GM12891 (cell line): ENCODE measurements at regions not wholly inside any gene's neighbourhood (a gene's known extent, or its start where the extent isn't known, plus 50 kb on each side); places are given as distances from the start of the nearest gene placed in this dataset.

Source experiments
- DNase-seq: peaks from one replicate; pipeline ENCODE4 v3.0.0; 2011; ENCODE audit warnings: low spot score; ENCODE audit not compliant: insufficient read length
- FAIRE-seq: peaks from 2 replicates; lab custom pipeline; 2011; peaks lifted over from hg19 to GRCh38; lab: Jason Lieb, UNC
- PAX5 ChIP-seq: IDR thresholded peaks from 2 replicates; pipeline ENCODE4 v1.6.1; 2011; ENCODE audit warnings: low read length, moderate library complexity, mild to moderate bottlenecking; ENCODE audit not compliant: insufficient read depth, severe bottlenecking
- POLR2A ChIP-seq: IDR thresholded peaks from 2 replicates; pipeline ENCODE4 v1.6.1; 2011; ENCODE audit warnings: low read depth, low read length, control low read depth
- POLR2AphosphoS5 ChIP-seq: IDR thresholded peaks from 2 replicates; pipeline ENCODE4 v1.6.1; 2011; ENCODE audit warnings: low read depth, low read length, control low read depth
- POU2F2 ChIP-seq: IDR thresholded peaks from 2 replicates; pipeline ENCODE4 v1.6.1; 2011; ENCODE audit warnings: low read depth, mild to moderate bottlenecking, control low read depth, low read length, moderate library complexity
- SPI1 ChIP-seq: IDR thresholded peaks from 2 replicates; pipeline ENCODE4 v1.6.1; 2011; ENCODE audit warnings: low read depth, low read length, control low read depth
- TAF1 ChIP-seq: IDR thresholded peaks from 2 replicates; pipeline ENCODE4 v1.6.1; 2011; ENCODE audit warnings: low read depth, low read length, control low read depth

DNA sequence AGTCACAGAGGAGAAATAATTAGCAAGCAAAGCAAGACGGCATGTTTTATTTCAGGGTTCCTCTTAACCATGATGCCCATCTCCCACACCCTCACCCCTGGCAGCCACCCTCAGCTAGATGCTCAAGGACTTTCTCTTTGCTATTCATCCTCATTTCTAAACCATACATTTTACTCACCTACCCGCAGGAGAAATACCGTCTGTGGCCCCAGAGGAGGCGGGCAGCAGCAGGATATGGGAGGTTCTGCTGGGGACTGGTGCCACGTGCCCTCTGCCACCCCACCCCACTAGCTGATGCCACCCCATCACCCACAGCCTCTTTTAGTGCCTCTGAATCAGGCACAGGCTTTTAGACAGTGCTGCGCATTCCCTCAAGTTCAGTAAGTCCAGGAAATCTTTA is 168.7 kb upstream of the ITGB1 start:
- FAIRE-seq (no peak), DNase-seq (no peak)
- TF ChIP-seq PAX5, result no peak
- no peak for TF ChIP-seq SPI1
- TF ChIP-seq POLR2AphosphoS5, result no peak
- no peak for TF ChIP-seq TAF1
- no peak for TF ChIP-seq POLR2A
- no peak for TF ChIP-seq POU2F2

DNA sequence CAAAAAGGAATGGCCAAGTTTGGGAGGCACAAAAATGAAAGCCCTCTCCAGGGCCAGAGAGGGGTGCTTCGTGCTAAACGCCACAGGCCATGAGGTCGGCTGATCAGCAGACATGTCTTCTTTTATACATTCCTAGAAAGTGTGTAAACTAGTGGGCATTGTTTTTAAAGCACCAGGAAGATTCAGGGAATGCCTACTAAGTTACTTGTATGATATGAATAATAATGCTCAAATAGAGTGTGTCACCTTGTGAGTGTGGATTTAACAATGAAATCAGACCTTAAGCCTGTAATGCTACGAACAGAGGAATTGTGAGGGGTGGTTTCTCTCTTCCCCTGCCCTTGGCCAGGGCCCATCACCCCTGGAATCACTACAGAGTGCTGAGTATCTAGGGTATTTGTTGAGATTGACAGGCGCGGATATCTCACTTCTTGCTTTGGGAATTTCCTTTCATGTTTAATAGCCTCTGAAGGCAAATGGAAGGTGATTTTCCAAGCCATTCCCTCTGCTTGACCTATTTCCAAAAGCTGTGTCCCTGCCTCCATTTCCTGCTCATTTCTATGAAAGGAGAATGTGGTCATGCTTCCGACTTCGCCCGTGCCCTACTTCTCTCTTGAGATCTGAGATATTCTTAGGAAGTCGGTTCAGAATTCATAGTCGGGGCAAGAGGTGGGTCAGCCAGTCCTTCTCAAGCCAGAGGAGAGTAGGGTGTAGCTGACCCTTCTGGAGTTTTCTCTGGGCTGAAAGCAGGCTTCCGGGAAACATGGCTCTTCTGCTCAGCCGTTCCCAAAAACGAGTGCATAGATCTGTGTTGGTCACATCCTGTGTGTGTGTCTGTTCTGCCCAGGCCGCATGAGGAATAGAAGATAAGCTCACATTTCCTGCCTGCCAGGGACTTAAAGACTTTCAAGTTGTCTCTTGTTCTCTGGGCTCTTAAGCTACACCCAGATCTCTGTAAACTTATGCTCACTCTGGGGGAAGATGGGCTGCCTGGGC is 167.8 kb upstream of the ITGB1 start:
- FAIRE-seq (no peak), DNase-seq (no peak)
- no peak for TF ChIP-seq POLR2A
- TF ChIP-seq PAX5, result no peak
- no peak for TF ChIP-seq POLR2AphosphoS5
- TF ChIP-seq POU2F2, result no peak
- TF ChIP-seq SPI1, result no peak
- no peak for TF ChIP-seq TAF1

DNA sequence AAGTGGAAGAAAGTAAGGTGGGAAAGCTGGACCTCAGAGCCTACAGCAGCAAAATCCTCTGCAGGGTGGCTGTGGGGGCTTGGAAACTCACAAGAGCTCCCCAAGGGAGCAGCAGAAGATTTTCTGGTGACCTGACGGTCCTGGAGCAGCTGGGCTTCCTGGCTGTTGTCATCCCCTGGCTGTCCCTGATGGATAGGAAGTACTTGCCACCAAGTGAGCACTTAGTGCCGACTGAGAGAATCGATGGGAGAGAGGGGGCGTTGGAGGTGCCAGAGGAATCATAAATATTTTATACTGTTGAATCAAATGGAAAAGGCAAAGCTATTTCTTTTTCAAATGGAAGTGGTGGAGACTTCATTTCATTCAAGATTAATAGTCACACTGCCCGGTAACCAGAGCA is 167.1 kb upstream of the ITGB1 start:
- no peak for DNase-seq
- TF ChIP-seq SPI1 (no peak), POLR2AphosphoS5 (no peak), PAX5 (no peak), POLR2A (no peak), TAF1 (no peak), POU2F2 (no peak)
- FAIRE-seq, result no peak

DNA sequence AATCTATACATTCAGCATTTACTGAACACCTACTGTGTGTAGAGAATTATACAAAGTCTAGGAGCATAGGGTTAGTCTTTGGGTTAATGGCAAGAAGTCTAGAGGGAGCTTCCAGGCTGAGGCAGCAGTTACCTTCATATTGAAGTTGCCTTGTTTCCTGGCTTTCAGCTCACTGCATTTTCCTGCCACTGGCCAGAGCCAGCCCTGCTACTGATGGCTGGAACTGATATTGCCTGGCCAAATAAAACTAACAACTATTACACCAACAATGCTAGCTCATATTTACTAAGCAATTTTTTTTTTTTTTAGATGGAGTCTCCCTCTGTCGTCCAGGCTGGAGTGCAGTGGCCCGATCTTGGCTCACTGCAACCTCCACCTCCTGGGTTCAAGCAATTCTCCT is 165.7 kb upstream of the ITGB1 start:
- no peak for FAIRE-seq

DNA sequence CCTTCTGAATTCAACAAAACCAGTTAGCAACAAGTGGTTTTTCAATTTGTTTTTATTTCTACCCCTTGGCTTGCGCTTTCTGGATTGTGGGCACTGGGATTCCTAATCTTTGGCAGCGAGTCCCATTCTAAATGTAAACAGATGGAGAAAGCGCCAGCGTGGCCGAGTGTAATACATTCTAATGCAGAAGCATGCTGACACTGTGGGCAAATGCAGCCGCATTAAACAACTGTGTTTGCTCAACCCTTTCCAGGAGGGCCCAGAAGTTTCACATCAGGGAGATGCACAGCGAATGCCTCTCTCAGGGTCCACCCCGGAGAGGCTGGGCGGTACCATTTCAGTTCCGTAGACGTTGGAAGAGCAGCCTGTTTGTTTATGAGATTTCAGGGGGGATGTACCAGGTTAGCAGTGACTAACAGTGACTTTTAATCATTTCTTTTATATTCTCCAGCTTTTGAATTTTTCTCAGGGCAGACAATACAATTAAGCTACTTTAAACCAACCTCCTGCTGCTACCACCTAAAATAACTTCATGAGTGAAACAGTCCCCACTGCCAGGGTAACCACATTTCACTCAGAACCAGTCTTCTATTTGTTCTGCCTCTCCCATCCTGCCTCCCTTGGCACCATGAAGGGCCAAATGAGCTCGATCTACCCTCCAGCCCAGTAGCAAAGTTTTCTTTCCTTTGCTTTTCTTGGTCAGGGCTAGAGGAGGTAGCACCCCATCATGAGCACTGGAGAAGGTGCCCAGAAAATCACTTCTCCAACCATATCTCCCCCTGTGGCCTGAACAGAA is 164.2 kb upstream of the ITGB1 start:
- DNase-seq, result no peak
- FAIRE-seq, result no peak
- TF ChIP-seq PAX5 (no peak), TAF1 (no peak), POLR2AphosphoS5 (no peak), POU2F2 (no peak), SPI1 (no peak), POLR2A (no peak)

More for the DNA sequence above, 165.7 kb upstream of the ITGB1 start:
- no peak for DNase-seq
- TF ChIP-seq TAF1, result no peak
- TF ChIP-seq SPI1, result no peak
- no peak for TF ChIP-seq POU2F2
- TF ChIP-seq POLR2A, result no peak
- TF ChIP-seq PAX5, result no peak
- TF ChIP-seq POLR2AphosphoS5, result no peak

DNA sequence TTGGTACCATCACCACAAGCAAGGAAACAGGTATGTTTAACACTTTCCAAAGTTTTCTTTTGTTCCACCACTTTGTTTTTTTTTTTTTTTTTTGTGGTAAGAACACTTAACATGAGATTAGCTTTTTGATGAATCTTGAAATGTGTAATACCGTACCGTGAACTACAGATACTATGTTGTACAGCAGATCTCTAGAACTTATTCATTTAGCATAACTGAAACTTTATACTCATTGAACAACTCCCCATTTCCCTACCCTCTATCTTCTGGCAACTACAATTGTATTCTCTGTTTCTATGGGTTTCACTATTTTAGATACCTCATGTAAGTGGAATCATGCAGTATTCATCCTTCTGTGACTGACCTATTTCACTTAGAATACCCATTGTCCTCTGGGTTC is 162.7 kb upstream of the ITGB1 start:
- no peak for FAIRE-seq
- DNase-seq, result no peak
- no peak for TF ChIP-seq PAX5
- no peak for TF ChIP-seq TAF1

DNA sequence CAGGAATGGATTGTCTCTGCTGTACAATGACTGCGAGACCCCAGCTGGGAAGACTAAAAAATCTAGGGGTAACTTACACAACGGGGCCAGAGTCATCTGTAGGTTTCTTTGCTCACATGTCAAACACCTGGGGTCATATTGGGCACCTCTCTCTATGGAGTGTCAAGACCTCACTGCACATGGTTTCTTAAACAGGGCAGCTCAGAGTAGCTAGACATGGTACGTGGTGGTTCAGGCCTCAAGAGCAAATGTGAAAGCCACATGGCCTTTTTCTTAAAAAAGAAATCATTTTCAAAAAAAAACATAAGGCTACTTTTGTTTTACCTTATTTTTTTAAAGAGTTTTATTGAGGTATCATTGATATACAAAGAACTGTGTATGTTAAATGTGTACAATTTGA is 162.2 kb upstream of the ITGB1 start:
- FAIRE-seq, result no peak

DNA sequence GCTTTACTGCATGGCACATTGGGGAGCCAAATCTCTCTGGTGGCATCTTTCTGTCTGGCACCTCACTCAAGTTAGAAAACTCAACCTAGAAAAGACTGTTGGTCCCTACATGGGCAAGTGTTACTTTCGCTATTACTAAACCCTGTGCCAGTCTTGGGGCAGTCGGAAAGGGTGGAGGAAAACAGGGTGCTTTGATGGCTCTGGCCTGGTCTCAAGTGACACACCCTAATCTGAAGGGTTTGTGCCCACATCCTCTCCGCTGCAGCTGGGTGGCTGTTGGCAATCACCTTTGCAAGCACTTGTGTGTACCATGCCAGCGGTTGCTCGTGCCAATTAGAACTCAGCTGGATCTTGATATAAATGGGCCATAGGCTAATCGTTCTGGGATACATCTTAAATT is 159.8 kb upstream of the ITGB1 start:
- no peak for TF ChIP-seq POLR2AphosphoS5
- TF ChIP-seq TAF1, result no peak
- TF ChIP-seq PAX5, result no peak
- TF ChIP-seq SPI1, result no peak
- TF ChIP-seq POU2F2, result no peak
- no peak for TF ChIP-seq POLR2A
- DNase-seq, result no peak
- FAIRE-seq, result no peak

More for the DNA sequence above, 162.2 kb upstream of the ITGB1 start:
- DNase-seq, result no peak
- no peak for TF ChIP-seq POLR2AphosphoS5
- TF ChIP-seq PAX5, result no peak
- TF ChIP-seq SPI1, result no peak
- no peak for TF ChIP-seq TAF1
- no peak for TF ChIP-seq POU2F2
- no peak for TF ChIP-seq POLR2A

DNA sequence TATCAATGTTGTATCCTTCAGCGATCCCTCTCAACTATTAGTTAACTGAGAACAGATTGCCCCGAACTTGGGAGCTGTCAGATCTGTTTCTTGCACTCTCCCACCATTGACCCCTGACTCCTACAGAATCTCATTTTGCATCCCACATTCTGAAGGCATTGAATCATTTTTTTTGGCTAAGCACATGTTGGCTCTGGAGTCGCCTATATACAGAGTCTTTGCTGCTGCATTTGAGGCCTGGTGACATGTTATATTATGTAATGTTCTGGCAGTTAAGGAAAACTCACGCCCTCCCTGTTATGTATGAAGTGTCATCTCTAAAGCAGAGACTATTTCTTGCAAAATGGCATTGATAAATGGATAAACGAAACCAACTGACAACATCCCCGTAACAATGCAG is 159.2 kb upstream of the ITGB1 start:
- no peak for FAIRE-seq
- DNase-seq, result no peak
- TF ChIP-seq TAF1 (no peak), POU2F2 (no peak), POLR2AphosphoS5 (no peak), POLR2A (no peak), SPI1 (no peak), PAX5 (no peak)
